Pancreas (tissue), 10 donors: ENCODE measurements at regions not wholly inside any gene's neighbourhood (a gene's known extent, or its start where the extent isn't known, plus 50 kb on each side); places are given as distances from the start of the nearest gene placed in this dataset.

Experiments
- ATAC-seq, 4 donors: fragments of 200-7000 bp; cut with Tn5 transposase; one replicate each; pipeline versions ENCODE4 v1.8.0 to v1.9.1; 2020; ENCODE audit warnings: mild to moderate bottlenecking in 4 of 4, moderate library complexity in 4 of 4
- DNase-seq, 6 donors: peaks; one replicate each; pipeline ENCODE4 v3.0.0-alpha.2; 2020
- FAIRE-seq: peaks from 2 replicates; lab custom pipeline; 2012; peaks lifted over from hg19 to GRCh38; lab: Jason Lieb, UNC
- H3K27ac ChIP-seq, 4 donors: fragments of 200-600 bp; sonication (generic); 1 replicate in 3 of 4; 2 replicates in 1 of 4; pipeline versions ENCODE4 v1.5.0 to v1.8.0; 2020
- H3K27me3 ChIP-seq, 4 donors: fragments of 200-600 bp; one replicate each; pipeline ENCODE4 v1.8.0; 2021
- H3K36me3 ChIP-seq, 3 donors: fragments of 200-600 bp; sonication (generic) in 1 of 3; one replicate each; pipeline versions ENCODE4 v1.5.0 to v1.8.0; 2020 to 2021
- H3K4me1 ChIP-seq, 3 donors: fragments of 200-600 bp; one replicate each; pipeline ENCODE4 v1.8.0; 2021
- H3K4me3 ChIP-seq, 4 donors: fragments of 200-600 bp; sonication (generic) in 2 of 4; one replicate each; pipeline versions ENCODE4 v1.5.0 to v1.8.0; 2020 to 2021
- H3K9me3 ChIP-seq, 4 donors: fragments of 200-600 bp; one replicate each; pipeline ENCODE4 v1.8.0; 2021
- CTCF ChIP-seq, 4 donors: fragments of 200-600 bp; sonication (generic) in 3 of 4; IDR thresholded peaks; one replicate each; pipeline versions ENCODE4 v1.5.0 to v1.8.0; 2021; ENCODE audit warnings: antibody characterized with exemption in 4 of 4
- WGBS, 2 donors: extraction: QIAGEN DNeasy Blood & Tissue Kit; methylation state at CpG; one replicate each; pipeline ENCODE4 v1.1.7; 2013; 5-methylcytosine and 5-hydroxymethylcytosine counted together
- intact Hi-C, 3 donors: fragments of 100-400 bp; cut with DNase I; formaldehyde crosslinking; loops; one replicate each; pipeline versions ENCODE4 v1.11.1 to v1.14.2; 2022
- donor health status: healthy with polysubstance abuse.
- donor health status: DM: no; HTN: no; CAD: no; lungs with moderate emphysema.
- donor health status: DM: no; HTN: no; CAD: no.
- donor health status: control.
- donor health status: control.
- donor health status: Bipolar disorder and iron deficiency.
- donor health status: DM: yes; HTN: yes; CAD: no.
- donor health status: DM: no; HTN: no; CAD: no.
- donor health status: DM: no; HTN: no; CAD: no.
- donor health status: DM: yes; HTN: yes; CAD: no.

GRCh38 chr3:103173940-103174339 lies 739.1 kb downstream of the ZPLD1 start:
- 81 to 95% methylated on average over 1 of the region's 1 CpG for WGBS, 2 donors
- Histone ChIP-seq H3K27ac (no peak overlapping the region), H3K4me1 (no peaks in the 10 kb centered on the region), H3K27me3 (no peaks in the 10 kb centered on the region), H3K9me3 (no peaks in the 10 kb centered on the region), H3K36me3 (no peaks in the 10 kb centered on the region), H3K4me3 (no peak overlapping the region)
- FAIRE-seq: no peak
- ATAC-seq: no peak
- intact Hi-C loops: no loop called here
- DNase-seq: no peak
- no peak for TF ChIP-seq CTCF (IDR thresholded peaks at IDR 0.05)

GRCh38 chr3:103181160-103181559 lies 746.3 kb downstream of the ZPLD1 start:
- FAIRE-seq (no peak), DNase-seq (no peak), ATAC-seq (no peak)
- no peaks in the 10 kb centered on the region for H3K4me1 ChIP-seq
- H3K9me3 ChIP-seq: no peaks in the 10 kb centered on the region
- no peak overlapping the region for H3K27ac ChIP-seq
- no peaks in the 10 kb centered on the region for H3K36me3 ChIP-seq
- intact Hi-C loops: no loop called here
- no peaks in the 10 kb centered on the region for H3K27me3 ChIP-seq
- no peak overlapping the region for H3K4me3 ChIP-seq
- TF ChIP-seq CTCF (IDR thresholded peaks at IDR 0.05): no peak

- DNase-seq: no peak
- Histone ChIP-seq H3K9me3 (no peaks in the 10 kb centered on the region), H3K36me3 (no peaks in the 10 kb centered on the region), H3K27me3 (no peaks in the 10 kb centered on the region), H3K4me1 (no peaks in the 10 kb centered on the region), H3K27ac (no peak overlapping the region), H3K4me3 (no peak overlapping the region)
- no peak for ATAC-seq
- FAIRE-seq: no peak
- no peak for TF ChIP-seq CTCF (IDR thresholded peaks at IDR 0.05)
- intact Hi-C loops: no loop called here
These were observed 750.0 kb downstream of the ZPLD1 start for GRCh38 chr3:103184772-103185171.

GRCh38 chr3:103189941-103190340 lies 755.1 kb downstream of the ZPLD1 start:
- Histone ChIP-seq H3K4me1 (no peaks in the 10 kb centered on the region), H3K36me3 (no peaks in the 10 kb centered on the region), H3K27me3 (no peaks in the 10 kb centered on the region), H3K27ac (no peak overlapping the region), H3K9me3 (no peaks in the 10 kb centered on the region), H3K4me3 (no peak overlapping the region)
- intact Hi-C loops: no loop called here
- no peak for TF ChIP-seq CTCF (IDR thresholded peaks at IDR 0.05)
- FAIRE-seq (no peak), ATAC-seq (no peak), DNase-seq (no peak)

- no peaks in the 10 kb centered on the region for H3K27me3 ChIP-seq
- no peak for FAIRE-seq
- DNase-seq: no peak
- no peak overlapping the region for H3K27ac ChIP-seq
- no peaks in the 10 kb centered on the region for H3K36me3 ChIP-seq
- 32 to 41% methylated on average over 4 of the region's 4 CpGs for WGBS, 2 donors
- H3K4me3 ChIP-seq: no peak overlapping the region
- no peak for TF ChIP-seq CTCF (IDR thresholded peaks at IDR 0.05)
- H3K4me1 ChIP-seq: no peaks in the 10 kb centered on the region
- intact Hi-C loops: no loop called here
- no peak for ATAC-seq
- no peaks in the 10 kb centered on the region for H3K9me3 ChIP-seq
These were observed 760.4 kb downstream of the ZPLD1 start for GRCh38 chr3:103195216-103195615.
